ENCODE measurements at regions not wholly inside any gene's neighbourhood (a gene's known extent, or its start where the extent isn't known, plus 50 kb on each side); places are given as distances from the start of the nearest gene placed in this dataset.

GRCh38 chr3:88586121-88586640 lies 436.4 kb downstream of the C3orf38 start:
- Histone ChIP-seq H3K4me3 (ENCODE audit: low read length) (no peak overlapping the region), H3K9me3 (ENCODE audit: insufficient read depth, low read depth, low read length) (no peaks in the 10 kb centered on the region), H3K36me3 (ENCODE audit: insufficient read depth, low read depth, low read length) (no peaks in the 10 kb centered on the region), H3K27me3 (ENCODE audit: insufficient read depth, low read length) (no peaks in the 10 kb centered on the region), H3K9ac (ENCODE audit: low read depth, low read length) (no peak overlapping the region), H3K27ac (ENCODE audit: low read length) (no peak overlapping the region), H3K4me1 (ENCODE audit: insufficient read depth, low read length) (peaks cover 12% of the 10 kb centered on the region; the same call in 1 of the 2 replicates)

- Histone ChIP-seq H3K27me3 (ENCODE audit: insufficient read depth, low read length) (no peaks in the 10 kb centered on the region), H3K9ac (ENCODE audit: low read depth, low read length) (no peak overlapping the region), H3K4me1 (ENCODE audit: insufficient read depth, low read length) (peaks cover 12% of the 10 kb centered on the region; the same call in 1 of the 2 replicates), H3K4me3 (ENCODE audit: low read length) (no peak overlapping the region), H3K36me3 (ENCODE audit: insufficient read depth, low read depth, low read length) (no peaks in the 10 kb centered on the region), H3K9me3 (ENCODE audit: insufficient read depth, low read depth, low read length) (no peaks in the 10 kb centered on the region), H3K27ac (ENCODE audit: low read length) (no peak overlapping the region)
Measured at GRCh38 chr3:88589138-88589537, 439.4 kb downstream of the C3orf38 start.

- no peak overlapping the region for H3K9ac ChIP-seq (ENCODE audit: low read depth, low read length)
- H3K4me1 ChIP-seq (ENCODE audit: insufficient read depth, low read length): peaks cover 7% of the 10 kb centered on the region; the same call in 1 of the 2 replicates
- no peak overlapping the region for H3K27ac ChIP-seq (ENCODE audit: low read length)
- H3K9me3 ChIP-seq (ENCODE audit: insufficient read depth, low read depth, low read length): no peaks in the 10 kb centered on the region; the same call in 1 of the 2 replicates
- no peaks in the 10 kb centered on the region for H3K36me3 ChIP-seq (ENCODE audit: insufficient read depth, low read depth, low read length)
- H3K27me3 ChIP-seq (ENCODE audit: insufficient read depth, low read length): no peaks in the 10 kb centered on the region
- H3K4me3 ChIP-seq (ENCODE audit: low read length): no peak overlapping the region
Measured at GRCh38 chr3:88595026-88595425, 445.3 kb downstream of the C3orf38 start.

GRCh38 chr3:88596451-88596850 lies 446.7 kb downstream of the C3orf38 start:
- Histone ChIP-seq H3K4me3 (ENCODE audit: low read length) (no peak overlapping the region), H3K4me1 (ENCODE audit: insufficient read depth, low read length) (no peaks in the 10 kb centered on the region), H3K27ac (ENCODE audit: low read length) (no peak overlapping the region), H3K9me3 (ENCODE audit: insufficient read depth, low read depth, low read length) (no peaks in the 10 kb centered on the region; the same call in 1 of the 2 replicates), H3K27me3 (ENCODE audit: insufficient read depth, low read length) (no peaks in the 10 kb centered on the region), H3K36me3 (ENCODE audit: insufficient read depth, low read depth, low read length) (no peaks in the 10 kb centered on the region), H3K9ac (ENCODE audit: low read depth, low read length) (no peak overlapping the region)

GRCh38 chr3:88610820-88611219 lies 461.1 kb downstream of the C3orf38 start:
- Histone ChIP-seq H3K9me3 (ENCODE audit: insufficient read depth, low read depth, low read length) (no peaks in the 10 kb centered on the region), H3K36me3 (ENCODE audit: insufficient read depth, low read depth, low read length) (no peaks in the 10 kb centered on the region), H3K27me3 (ENCODE audit: insufficient read depth, low read length) (no peaks in the 10 kb centered on the region), H3K4me1 (ENCODE audit: insufficient read depth, low read length) (no peaks in the 10 kb centered on the region), H3K4me3 (ENCODE audit: low read length) (no peak overlapping the region), H3K9ac (ENCODE audit: low read depth, low read length) (no peak overlapping the region), H3K27ac (ENCODE audit: low read length) (no peak overlapping the region)

- H3K27me3 ChIP-seq (ENCODE audit: insufficient read depth, low read length): no peaks in the 10 kb centered on the region
- H3K27ac ChIP-seq (ENCODE audit: low read length): no peak overlapping the region
- H3K4me3 ChIP-seq (ENCODE audit: low read length): no peak overlapping the region
- no peaks in the 10 kb centered on the region for H3K4me1 ChIP-seq (ENCODE audit: insufficient read depth, low read length)
- no peaks in the 10 kb centered on the region for H3K36me3 ChIP-seq (ENCODE audit: insufficient read depth, low read depth, low read length)
- no peaks in the 10 kb centered on the region for H3K9me3 ChIP-seq (ENCODE audit: insufficient read depth, low read depth, low read length)
- no peak overlapping the region for H3K9ac ChIP-seq (ENCODE audit: low read depth, low read length)
Measured at GRCh38 chr3:88611826-88612326, 462.1 kb downstream of the C3orf38 start.

- Histone ChIP-seq H3K4me1 (ENCODE audit: insufficient read depth, low read length) (no peaks in the 10 kb centered on the region), H3K4me3 (ENCODE audit: low read length) (no peak overlapping the region), H3K27ac (ENCODE audit: low read length) (no peak overlapping the region), H3K36me3 (ENCODE audit: insufficient read depth, low read depth, low read length) (no peaks in the 10 kb centered on the region), H3K9me3 (ENCODE audit: insufficient read depth, low read depth, low read length) (no peaks in the 10 kb centered on the region), H3K27me3 (ENCODE audit: insufficient read depth, low read length) (no peaks in the 10 kb centered on the region), H3K9ac (ENCODE audit: low read depth, low read length) (no peak overlapping the region)
Measured at GRCh38 chr3:88616413-88616812, 466.7 kb downstream of the C3orf38 start.

- H3K4me3 ChIP-seq (ENCODE audit: low read length): no peak overlapping the region
- no peaks in the 10 kb centered on the region for H3K36me3 ChIP-seq (ENCODE audit: insufficient read depth, low read depth, low read length)
- H3K9ac ChIP-seq (ENCODE audit: low read depth, low read length): no peak overlapping the region
- H3K27me3 ChIP-seq (ENCODE audit: insufficient read depth, low read length): no peaks in the 10 kb centered on the region
- no peaks in the 10 kb centered on the region for H3K4me1 ChIP-seq (ENCODE audit: insufficient read depth, low read length)
- no peak overlapping the region for H3K27ac ChIP-seq (ENCODE audit: low read length)
- no peaks in the 10 kb centered on the region for H3K9me3 ChIP-seq (ENCODE audit: insufficient read depth, low read depth, low read length)
Measured at GRCh38 chr3:88617283-88617682, 467.5 kb downstream of the C3orf38 start.

GRCh38 chr3:88618021-88618645 lies 468.4 kb downstream of the C3orf38 start:
- Histone ChIP-seq H3K36me3 (ENCODE audit: insufficient read depth, low read depth, low read length) (no peaks in the 10 kb centered on the region), H3K27ac (ENCODE audit: low read length) (no peak overlapping the region), H3K9me3 (ENCODE audit: insufficient read depth, low read depth, low read length) (no peaks in the 10 kb centered on the region), H3K27me3 (ENCODE audit: insufficient read depth, low read length) (no peaks in the 10 kb centered on the region), H3K4me1 (ENCODE audit: insufficient read depth, low read length) (no peaks in the 10 kb centered on the region), H3K9ac (ENCODE audit: low read depth, low read length) (no peak overlapping the region), H3K4me3 (ENCODE audit: low read length) (no peak overlapping the region)

GRCh38 chr3:88621586-88621985 lies 471.8 kb downstream of the C3orf38 start:
- no peaks in the 10 kb centered on the region for H3K27me3 ChIP-seq (ENCODE audit: insufficient read depth, low read length)
- H3K4me3 ChIP-seq (ENCODE audit: low read length): no peak overlapping the region
- H3K4me1 ChIP-seq (ENCODE audit: insufficient read depth, low read length): no peaks in the 10 kb centered on the region
- no peak overlapping the region for H3K27ac ChIP-seq (ENCODE audit: low read length)
- H3K9me3 ChIP-seq (ENCODE audit: insufficient read depth, low read depth, low read length): no peaks in the 10 kb centered on the region
- H3K9ac ChIP-seq (ENCODE audit: low read depth, low read length): no peak overlapping the region
- H3K36me3 ChIP-seq (ENCODE audit: insufficient read depth, low read depth, low read length): no peaks in the 10 kb centered on the region

- Histone ChIP-seq H3K4me1 (ENCODE audit: insufficient read depth, low read length) (no peaks in the 10 kb centered on the region), H3K27ac (ENCODE audit: low read length) (no peak overlapping the region)
Measured at GRCh38 chr3:88623709-88624108, 473.9 kb downstream of the C3orf38 start.

GRCh38 chr3:88626456-88627120 lies 476.8 kb downstream of the C3orf38 start:
- Histone ChIP-seq H3K4me3 (ENCODE audit: low read length) (no peak overlapping the region), H3K27me3 (ENCODE audit: insufficient read depth, low read length) (no peaks in the 10 kb centered on the region), H3K36me3 (ENCODE audit: insufficient read depth, low read depth, low read length) (no peaks in the 10 kb centered on the region), H3K9ac (ENCODE audit: low read depth, low read length) (no peak overlapping the region), H3K4me1 (ENCODE audit: insufficient read depth, low read length) (no peaks in the 10 kb centered on the region), H3K27ac (ENCODE audit: low read length) (no peak overlapping the region), H3K9me3 (ENCODE audit: insufficient read depth, low read depth, low read length) (no peaks in the 10 kb centered on the region)

More at GRCh38 chr3:88623709-88624108, 473.9 kb downstream of the C3orf38 start:
- Histone ChIP-seq H3K9ac (ENCODE audit: low read depth, low read length) (no peak overlapping the region), H3K4me3 (ENCODE audit: low read length) (no peak overlapping the region), H3K36me3 (ENCODE audit: insufficient read depth, low read depth, low read length) (no peaks in the 10 kb centered on the region), H3K9me3 (ENCODE audit: insufficient read depth, low read depth, low read length) (no peaks in the 10 kb centered on the region), H3K27me3 (ENCODE audit: insufficient read depth, low read length) (no peaks in the 10 kb centered on the region)

Data from iPS-20b (cell line).